CD4-positive, alpha-beta memory T cell (primary cell): ENCODE measurements at regions not wholly inside any gene's neighbourhood (a gene's known extent, or its start where the extent isn't known, plus 50 kb on each side); places are given as distances from the start of the nearest gene placed in this dataset.

ENCODE experiments used
- CTCF ChIA-PET: fragments of 350-600 bp; sonication (Branson Sonifier 250); formaldehyde crosslinking; loops from one replicate; lab custom pipeline; 2021; ENCODE audit warnings: inconsistent platforms; ENCODE audit not compliant: partially characterized antibody; lab: Charles Lee
- POLR2A ChIA-PET: fragments of 350-600 bp; sonication (Branson Sonifier 250); formaldehyde crosslinking; loops from one replicate; lab custom pipeline; 2021; ENCODE audit not compliant: partially characterized antibody; lab: Charles Lee
- DNase-seq, 5 donors: peaks; one replicate each; pipeline versions ENCODE4 v3.0.0 to v3.0.0-alpha.2; 2020 to 2022; ENCODE audit warnings: mixed read lengths in 1 of 5
- H3K27ac ChIP-seq: one replicate; pipeline ENCODE4 v1.7.0; 2013; ENCODE audit warnings: low read depth, low read length
- H3K27me3 ChIP-seq: 2 replicates; pipeline ENCODE4 v1.7.0; 2013; ENCODE audit warnings: mild to moderate bottlenecking, low read length, moderate library complexity; ENCODE audit not compliant: insufficient read depth
- H3K36me3 ChIP-seq: 2 replicates; pipeline ENCODE4 v1.7.0; 2013; ENCODE audit warnings: mild to moderate bottlenecking, low read length, moderate library complexity; ENCODE audit not compliant: insufficient read depth
- H3K4me1 ChIP-seq: 2 replicates; pipeline ENCODE4 v1.7.0; 2013; ENCODE audit warnings: mild to moderate bottlenecking, low read length, moderate library complexity; ENCODE audit not compliant: insufficient read depth
- H3K4me3 ChIP-seq, 2 donors: one replicate each; pipeline ENCODE4 v1.7.0; 2013; ENCODE audit warnings: low read length in 2 of 2, mild to moderate bottlenecking in 1 of 2
- H3K9me3 ChIP-seq, 2 donors: one replicate each; pipeline ENCODE4 v1.7.0; 2013; ENCODE audit warnings: low read length in 2 of 2, control low read depth in 1 of 2; ENCODE audit not compliant: control insufficient read depth in 1 of 2
- H3K27ac Mint-ChIP-seq, 7 donors: one replicate each; pipeline ENCODE4 v1.8.0; 2020 to 2021; ENCODE audit warnings: mixed read lengths in 7 of 7, mild to moderate bottlenecking in 6 of 7, inconsistent platforms in 3 of 7, moderate library complexity in 3 of 7
- H3K27me3 Mint-ChIP-seq, 2 donors: one replicate each; pipeline ENCODE4 v1.8.0; 2020 to 2021; ENCODE audit warnings: mixed read lengths in 2 of 2
- H3K36me3 Mint-ChIP-seq, 2 donors: one replicate each; pipeline ENCODE4 v1.8.0; 2020 to 2021; ENCODE audit warnings: mixed read lengths in 2 of 2, inconsistent platforms in 1 of 2, mild to moderate bottlenecking in 1 of 2
- H3K4me1 Mint-ChIP-seq, 4 donors: one replicate each; pipeline ENCODE4 v1.8.0; 2020 to 2021; ENCODE audit warnings: mixed read lengths in 4 of 4, mild to moderate bottlenecking in 1 of 4
- H3K4me3 Mint-ChIP-seq, 8 donors: one replicate each; pipeline ENCODE4 v1.8.0; 2020 to 2021; ENCODE audit warnings: mixed read lengths in 8 of 8, mild to moderate bottlenecking in 7 of 8, moderate library complexity in 6 of 8, inconsistent platforms in 3 of 8
- H3K9me3 Mint-ChIP-seq, 8 donors: one replicate each; pipeline ENCODE4 v1.8.0; 2020 to 2021; ENCODE audit warnings: mixed read lengths in 8 of 8, mild to moderate bottlenecking in 5 of 8, inconsistent platforms in 3 of 8, moderate library complexity in 1 of 8
- intact Hi-C: fragments of 100-400 bp; cut with micrococcal nuclease; formaldehyde crosslinking; loops from one replicate; pipeline ENCODE4 v1.15.1; 2023

DNA sequence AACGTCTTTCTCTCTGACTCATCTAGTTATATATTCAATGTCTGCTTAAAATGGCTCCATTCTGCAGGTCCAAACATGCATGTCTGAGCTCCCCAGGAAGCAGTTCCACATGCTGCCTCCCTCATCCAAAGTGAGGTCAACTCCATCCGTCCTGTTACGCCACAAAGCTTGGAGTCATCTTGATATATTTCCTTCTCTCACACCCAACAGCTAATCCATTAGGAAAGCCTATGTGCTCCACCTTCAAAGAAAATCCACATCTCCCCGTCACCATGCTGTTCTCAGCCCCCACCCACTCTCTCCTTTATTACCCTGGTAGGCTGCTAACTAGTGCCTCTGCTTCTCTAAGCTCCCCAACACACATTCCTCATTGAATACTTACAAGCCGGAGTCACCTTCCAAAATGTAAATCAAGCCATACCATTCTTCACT lies 130.2 kb upstream of the SYNDIG1 start:
- Histone ChIP-seq H3K27me3 (no peaks in the 10 kb centered on the region), H3K4me3 (no peak overlapping the region), H3K36me3 (no peaks in the 10 kb centered on the region), H3K9me3 (no peaks in the 10 kb centered on the region), H3K27ac (no peak overlapping the region), H3K4me1 (no peaks in the 10 kb centered on the region)
- intact Hi-C loops = loop anchor here (10.0 kb wide), 1 partner anchor 64 kb away; no protein-coding TSS in a partner anchor
- no peaks in the 10 kb centered on the region for H3K4me1 Mint-ChIP-seq
- peaks cover 4 to 6% of the 10 kb centered on the region in 2 donors for H3K27me3 Mint-ChIP-seq
- DNase-seq = no peak
- ChIA-PET CTCF (no interaction called here), POLR2A (no interaction called here)
- H3K9me3 Mint-ChIP-seq = peaks cover 0 to 2% (median 0%) of the 10 kb centered on the region in 8 donors
- H3K4me3 Mint-ChIP-seq = no peak overlapping the region
- no peaks in the 10 kb centered on the region for H3K36me3 Mint-ChIP-seq
- H3K27ac Mint-ChIP-seq = no peak overlapping the region

DNA sequence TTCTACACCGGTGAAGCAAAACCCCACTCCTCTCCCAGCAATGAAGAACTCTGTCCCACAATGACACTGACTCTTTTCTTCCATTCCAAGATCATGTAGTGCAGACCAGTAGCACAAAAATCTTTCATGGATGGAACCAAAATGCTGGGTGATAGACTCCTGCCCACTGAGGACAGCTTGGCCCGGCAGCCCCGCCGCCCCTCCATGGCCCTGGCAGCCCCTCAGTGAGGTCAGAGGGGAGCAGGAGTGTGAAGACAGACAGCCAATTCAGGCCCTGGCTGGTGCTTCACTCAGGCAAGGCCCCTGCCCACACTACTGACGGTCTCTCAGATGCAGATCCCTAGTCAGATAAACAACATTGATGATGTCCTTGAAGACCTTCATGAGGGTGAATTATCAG lies 131.9 kb upstream of the SYNDIG1 start:
- CTCF ChIA-PET = no interaction called here
- no peak for DNase-seq
- H3K4me3 ChIP-seq = no peak overlapping the region
- H3K4me1 ChIP-seq = no peaks in the 10 kb centered on the region
- peaks cover 4 to 6% of the 10 kb centered on the region in 2 donors for H3K27me3 Mint-ChIP-seq
- intact Hi-C loops = loop anchor here (10.0 kb wide), 1 partner anchor 63 kb away; no protein-coding TSS in a partner anchor
- no peaks in the 10 kb centered on the region for H3K27me3 ChIP-seq
- H3K27ac ChIP-seq = no peak overlapping the region
- no peak overlapping the region for H3K4me3 Mint-ChIP-seq
- H3K36me3 ChIP-seq = no peaks in the 10 kb centered on the region
- H3K4me1 Mint-ChIP-seq = no peaks in the 10 kb centered on the region
- no peaks in the 10 kb centered on the region for H3K36me3 Mint-ChIP-seq
- H3K9me3 ChIP-seq = no peaks in the 10 kb centered on the region
- POLR2A ChIA-PET = no interaction called here
- no peak overlapping the region for H3K27ac Mint-ChIP-seq
- peaks cover 0 to 3% (median 0%) of the 10 kb centered on the region in 8 donors for H3K9me3 Mint-ChIP-seq

GRCh38 chr20:24337069-24337468 lies 132.4 kb upstream of the SYNDIG1 start:
- no peak overlapping the region for H3K27ac ChIP-seq
- H3K36me3 ChIP-seq = no peaks in the 10 kb centered on the region
- H3K4me1 ChIP-seq = no peaks in the 10 kb centered on the region
- intact Hi-C loops = loop anchor here (10.0 kb wide), 1 partner anchor 62 kb away; no protein-coding TSS in a partner anchor
- H3K27me3 ChIP-seq = no peaks in the 10 kb centered on the region
- peaks cover 4 to 6% of the 10 kb centered on the region in 2 donors for H3K27me3 Mint-ChIP-seq
- CTCF ChIA-PET = no interaction called here
- H3K4me3 ChIP-seq = no peak overlapping the region
- H3K36me3 Mint-ChIP-seq = no peaks in the 10 kb centered on the region
- POLR2A ChIA-PET = no interaction called here
- no peak overlapping the region for H3K4me3 Mint-ChIP-seq
- H3K4me1 Mint-ChIP-seq = no peaks in the 10 kb centered on the region
- H3K9me3 Mint-ChIP-seq = peaks cover 0 to 3% (median 0%) of the 10 kb centered on the region in 8 donors
- H3K9me3 ChIP-seq = no peaks in the 10 kb centered on the region
- no peak for DNase-seq
- H3K27ac Mint-ChIP-seq = no peak overlapping the region

GRCh38 chr20:24334830-24335229 lies 134.6 kb upstream of the SYNDIG1 start:
- Histone ChIP-seq H3K36me3 (no peaks in the 10 kb centered on the region), H3K4me1 (no peaks in the 10 kb centered on the region), H3K4me3 (no peak overlapping the region), H3K27ac (no peak overlapping the region), H3K27me3 (no peaks in the 10 kb centered on the region), H3K9me3 (no peaks in the 10 kb centered on the region)
- ChIA-PET CTCF (no interaction called here), POLR2A (no interaction called here)
- Mint-ChIP-seq H3K9me3 (peaks cover 0 to 3% (median 0%) of the 10 kb centered on the region in 8 donors), H3K4me3 (peak overlapping the region in 1 of 8 donors; percentile 2), H3K27ac (peak overlapping the region in 1 of 7 donors; percentile 1), H3K4me1 (no peaks in the 10 kb centered on the region), H3K36me3 (no peaks in the 10 kb centered on the region), H3K27me3 (peaks cover 0 to 2% of the 10 kb centered on the region in 2 donors)
- DNase-seq = no peak
- intact Hi-C loops = loop anchor here (10.0 kb wide), 1 partner anchor 60 kb away; no protein-coding TSS in a partner anchor

DNA sequence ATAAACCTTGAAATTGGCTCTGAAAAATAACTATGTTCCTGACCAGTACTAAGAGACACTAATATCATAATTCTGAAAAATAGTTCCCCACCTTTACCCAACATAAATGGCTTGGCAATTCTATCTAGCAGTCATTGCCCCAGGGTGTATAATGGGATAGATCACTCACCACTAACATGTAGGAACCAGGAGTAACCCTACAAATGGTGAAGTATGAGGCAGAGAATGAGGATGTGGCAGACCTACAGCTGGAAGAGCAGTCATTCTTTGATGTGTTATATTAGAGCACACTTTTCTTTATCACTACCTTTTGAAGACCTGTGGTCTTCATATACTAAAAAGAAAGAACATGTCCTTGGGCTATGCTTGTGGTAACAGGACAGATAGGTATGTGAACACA lies 136.5 kb upstream of the SYNDIG1 start:
- no peaks in the 10 kb centered on the region for H3K36me3 Mint-ChIP-seq
- H3K36me3 ChIP-seq = no peaks in the 10 kb centered on the region
- peaks cover 0 to 2% of the 10 kb centered on the region in 2 donors for H3K27me3 Mint-ChIP-seq
- DNase-seq = no peak
- no peak overlapping the region for H3K4me3 Mint-ChIP-seq
- H3K27ac Mint-ChIP-seq = no peak overlapping the region
- no peak overlapping the region for H3K27ac ChIP-seq
- CTCF ChIA-PET = no interaction called here
- H3K27me3 ChIP-seq = no peaks in the 10 kb centered on the region
- H3K4me3 ChIP-seq = no peak overlapping the region
- H3K4me1 ChIP-seq = no peaks in the 10 kb centered on the region
- intact Hi-C loops = loop anchor here (10.0 kb wide), 1 partner anchor 58 kb away; no protein-coding TSS in a partner anchor
- H3K9me3 Mint-ChIP-seq = peaks cover 0 to 3% (median 0%) of the 10 kb centered on the region in 8 donors
- no peaks in the 10 kb centered on the region for H3K4me1 Mint-ChIP-seq
- H3K9me3 ChIP-seq = no peaks in the 10 kb centered on the region
- POLR2A ChIA-PET = no interaction called here

DNA sequence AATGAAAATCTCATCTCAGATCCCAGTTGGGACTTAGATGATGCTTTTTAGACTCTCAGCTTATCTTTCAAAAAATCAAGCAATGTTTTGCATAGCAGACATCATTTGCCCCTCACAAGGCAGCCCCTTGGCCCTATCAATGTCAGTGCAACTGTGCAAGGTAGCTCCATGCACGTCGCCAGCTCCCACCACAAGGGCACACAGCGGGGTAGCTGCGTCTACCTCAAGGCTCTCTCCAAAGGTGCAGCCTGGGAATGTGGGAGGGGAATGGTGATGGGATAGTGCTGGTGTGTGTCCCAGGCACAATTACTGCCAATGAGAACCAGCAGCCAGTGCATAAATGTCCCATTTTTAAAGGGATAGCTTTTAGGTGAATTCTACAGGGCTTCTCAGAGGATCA lies 137.5 kb upstream of the SYNDIG1 start:
- Mint-ChIP-seq H3K27ac (no peak overlapping the region), H3K36me3 (no peaks in the 10 kb centered on the region), H3K4me3 (no peak overlapping the region), H3K27me3 (peaks cover 0 to 2% of the 10 kb centered on the region in 2 donors), H3K4me1 (no peaks in the 10 kb centered on the region), H3K9me3 (peaks cover 0 to 3% (median 0%) of the 10 kb centered on the region in 8 donors)
- Histone ChIP-seq H3K4me3 (no peak overlapping the region), H3K36me3 (no peaks in the 10 kb centered on the region), H3K9me3 (no peaks in the 10 kb centered on the region), H3K27ac (no peak overlapping the region), H3K27me3 (no peaks in the 10 kb centered on the region), H3K4me1 (no peaks in the 10 kb centered on the region)
- DNase-seq = no peak
- CTCF ChIA-PET = interaction anchor here (0.7 kb wide), 1 partner anchor 9 kb away, joined by 3 read pairs; no protein-coding TSS in a partner anchor
- POLR2A ChIA-PET = no interaction called here
- intact Hi-C loops = loop anchor here (10.0 kb wide), 1 partner anchor 57 kb away; no protein-coding TSS in a partner anchor

- H3K36me3 ChIP-seq = no peaks in the 10 kb centered on the region
- H3K4me3 Mint-ChIP-seq = no peak overlapping the region
- no peaks in the 10 kb centered on the region for H3K27me3 ChIP-seq
- H3K36me3 Mint-ChIP-seq = no peaks in the 10 kb centered on the region
- intact Hi-C loops = no loop called here
- no peaks in the 10 kb centered on the region for H3K4me1 Mint-ChIP-seq
- no peak overlapping the region for H3K4me3 ChIP-seq
- H3K4me1 ChIP-seq = no peaks in the 10 kb centered on the region
- H3K9me3 Mint-ChIP-seq = peaks cover 0 to 3% (median 0%) of the 10 kb centered on the region in 8 donors
- no peak overlapping the region for H3K27ac Mint-ChIP-seq
- ChIA-PET POLR2A (no interaction called here), CTCF (no interaction called here)
- no peaks in the 10 kb centered on the region for H3K9me3 ChIP-seq
- no peak overlapping the region for H3K27ac ChIP-seq
- peaks cover 0 to 1% of the 10 kb centered on the region in 2 donors for H3K27me3 Mint-ChIP-seq
- no peak for DNase-seq
Measured at GRCh38 chr20:24328901-24329300, 140.5 kb upstream of the SYNDIG1 start.
